K562 (cell line): ENCODE measurements at regions not wholly inside any gene's neighbourhood (a gene's known extent, or its start where the extent isn't known, plus 50 kb on each side); places are given as distances from the start of the nearest gene placed in this dataset.

Source experiments
- ATAC-seq: fragments of 200-7000 bp; cut with Tn5 transposase; 3 replicates; pipeline ENCODE4 v1.9.1; 2020; ENCODE audit warnings: moderate library complexity
- BruUV-seq: library from RNA; stranded (reverse); fragments of 400-500 nt; replicated peaks from 2 replicates; lab custom pipeline; 2021; lab: Mats Ljungman, UMichigan
- CTCF ChIA-PET: fragments of 300-600 bp; formaldehyde crosslinking; extraction: SDS; loops from one replicate; lab custom pipeline; 2021; ENCODE audit warnings: low intra/inter-chr PET ratio; lab: Yijun Ruan, JAX
- POLR2A ChIA-PET: fragments of 300-600, 350-650 bp; sonication (Branson Sonifier 250); formaldehyde crosslinking; extraction: SDS; loops from one replicate; lab custom pipeline; 2021; ENCODE audit warnings: antibody characterized with exemption, inconsistent platforms; lab: Yijun Ruan, JAX
- DNase-seq, 4 experiments: peaks; one replicate each; pipeline versions ENCODE4 v3.0.0 to v3.0.0-alpha.2; 2011 to 2018; ENCODE audit warnings: low spot score in 3 of 4, mixed read lengths in 3 of 4; ENCODE audit errors: extremely low read depth in 1 of 4
- FAIRE-seq: peaks from 2 replicates; lab custom pipeline; 2011; peaks lifted over from hg19 to GRCh38; lab: Jason Lieb, UNC
- H2AFZ ChIP-seq: 2 replicates; pipeline ENCODE4 v1.6.0; 2011; ENCODE audit warnings: low read depth, low read length, control low read depth, inconsistent platforms
- H3K27ac ChIP-seq: fragments of 200-600 bp; 3 replicates; pipeline ENCODE4 v1.8.0; 2011; ENCODE audit warnings: low read depth, mild to moderate bottlenecking, control low read depth, inconsistent platforms, low read length, moderate library complexity, mixed read lengths; ENCODE audit errors: extremely low read depth
- H3K27me3 ChIP-seq, 2 experiments: fragments of 300-600 bp in 1 of 2; 2 replicates in 1 of 2; 3 replicates in 1 of 2; pipeline versions ENCODE4 v1.6.0 to v1.8.0; 2011; ENCODE audit warnings: inconsistent platforms in 2 of 2, low read length in 2 of 2, mild to moderate bottlenecking in 1 of 2, mixed read lengths in 1 of 2, moderate library complexity in 1 of 2; ENCODE audit not compliant: control insufficient read depth in 2 of 2, insufficient read depth in 2 of 2
- H3K36me3 ChIP-seq: fragments of 300-600 bp; 3 replicates; pipeline ENCODE4 v1.8.0; 2011; ENCODE audit warnings: mild to moderate bottlenecking, low read length, inconsistent platforms; ENCODE audit not compliant: control insufficient read depth, insufficient read depth
- H3K4me1 ChIP-seq, 2 experiments: fragments of 200-600 bp in 1 of 2; replicated peaks in 1 of 2; 2 replicates in 1 of 2; 3 replicates in 1 of 2; pipeline versions ENCODE4 v1.5.1 to v1.8.0; 2011; ENCODE audit warnings: inconsistent platforms in 2 of 2, low read length in 2 of 2, mild to moderate bottlenecking in 1 of 2, mixed read lengths in 1 of 2, moderate library complexity in 1 of 2; ENCODE audit not compliant: control insufficient read depth in 2 of 2, insufficient read depth in 2 of 2
- H3K4me2 ChIP-seq: 2 replicates; pipeline ENCODE4 v1.6.1; 2011; ENCODE audit warnings: low read length, control low read depth, inconsistent platforms, mixed read lengths; ENCODE audit not compliant: insufficient read depth
- H3K4me3 ChIP-seq: fragments of 200-600 bp; sonication (generic), shearing (Covaris generic); 2 replicates; pipeline ENCODE4 v1.5.1; 2016; ENCODE audit warnings: control low read depth, inconsistent platforms
- H3K79me2 ChIP-seq: fragments of 200-600 bp; 3 replicates; pipeline ENCODE4 v1.8.0; 2011; ENCODE audit warnings: low read length, inconsistent platforms; ENCODE audit not compliant: control insufficient read depth, insufficient read depth
- H3K9ac ChIP-seq, 2 experiments: 2 replicates each; pipeline versions ENCODE4 v1.6.0 to v1.6.1; 2011; ENCODE audit warnings: low read depth in 2 of 2, low read length in 2 of 2, control low read depth in 1 of 2, inconsistent platforms in 1 of 2, mild to moderate bottlenecking in 1 of 2, mixed read lengths in 1 of 2; ENCODE audit not compliant: insufficient read depth in 1 of 2
- H3K9me1 ChIP-seq: one replicate; pipeline ENCODE4 v1.6.0; 2011; ENCODE audit warnings: inconsistent platforms, mild to moderate bottlenecking, low read length, moderate library complexity; ENCODE audit not compliant: control insufficient read depth, insufficient read depth
- H3K9me3 ChIP-seq: replicated peaks from 2 replicates; pipeline ENCODE4 v1.5.1; 2011; ENCODE audit warnings: low read depth, low read length, inconsistent platforms; ENCODE audit not compliant: control insufficient read depth, insufficient read depth
- H4K20me1 ChIP-seq: replicated peaks from 2 replicates; pipeline ENCODE4 v1.6.1; 2011; ENCODE audit warnings: low read length, inconsistent platforms, mixed read lengths; ENCODE audit not compliant: control insufficient read depth, insufficient read depth
- BACH1 ChIP-seq: fragments of 200-800 bp; sonication (Bioruptor generic); IDR thresholded peaks from 2 replicates; pipeline ENCODE4 v1.6.1; 2016; ENCODE audit warnings: missing genetic modification characterization, missing compliant biosample characterization
- IFI16 ChIP-seq: fragments of 250-450 bp; sonication (Bioruptor Pico); IDR thresholded peaks from 2 replicates; pipeline ENCODE4 v2.1.2; 2022; ENCODE audit warnings: mild to moderate bottlenecking, inconsistent platforms
- MTA1 ChIP-seq: fragments of 450-650 bp; IDR thresholded peaks from 2 replicates; pipeline ENCODE4 v1.6.1; 2017; ENCODE audit warnings: borderline replicate concordance
- PHTF2 ChIP-seq: fragments of 250-450 bp; sonication (Bioruptor Pico); IDR thresholded peaks from 2 replicates; pipeline ENCODE4 v1.5.0; 2021; ENCODE audit warnings: mild to moderate bottlenecking
- POLR3G ChIP-seq: IDR thresholded peaks from 2 replicates; pipeline ENCODE4 v1.6.1; 2011; ENCODE audit not compliant: insufficient read length, insufficient replicate concordance; ENCODE audit errors: extremely low read depth
- SREBF1 ChIP-seq: fragments of 150-350 bp; IDR thresholded peaks from 2 replicates; pipeline ENCODE4 v1.6.1; 2014; ENCODE audit warnings: antibody characterized with exemption, low read depth, low read length, borderline replicate concordance
- YBX1 ChIP-seq: fragments of 450-650 bp; IDR thresholded peaks from 2 replicates; pipeline ENCODE4 v1.7.1; 2016; ENCODE audit warnings: mild to moderate bottlenecking
- ZNF12 ChIP-seq: sonication (generic); formaldehyde crosslinking; IDR thresholded peaks from 2 replicates; pipeline ENCODE4 v1.4.0; 2020; ENCODE audit warnings: mild to moderate bottlenecking, missing genetic modification reagents
- ZNF444 ChIP-seq: fragments of 250-450 bp; sonication (Bioruptor Pico); IDR thresholded peaks from 2 replicates; pipeline ENCODE4 v1.4.0; 2020; ENCODE audit warnings: mild to moderate bottlenecking, moderate library complexity
- WGBS: fragments of 100-300 bp; shearing (Covaris generic); methylation state at CpG from one replicate; pipeline ENCODE4 v1.1.6; 2016; ENCODE audit warnings: low coverage, mixed read lengths; ENCODE audit not compliant: insufficient coverage; ENCODE audit errors: missing lambda C conversion rate; 5-methylcytosine and 5-hydroxymethylcytosine counted together
- in situ Hi-C: fragments of 300-500 bp; cut with MboI; formaldehyde crosslinking; loops from 4 replicates; pipeline ENCODE4 v1.15.0; 2018; ENCODE audit warnings: inconsistent platforms, mixed read lengths
- intact Hi-C: fragments of 100-400 bp; cut with micrococcal nuclease; formaldehyde crosslinking; loops from 2 replicates; pipeline ENCODE4 v1.14.2; 2022
- TF ChIP-seq, protein P1 (sequence below): sonication (generic); formaldehyde crosslinking; IDR thresholded peaks from 2 replicates; pipeline ENCODE4 v1.8.1; 2023; ENCODE audit warnings: mild to moderate bottlenecking, missing genetic modification reagents
- TF ChIP-seq, protein P2 (sequence below): sonication (generic); formaldehyde crosslinking; IDR thresholded peaks from 2 replicates; pipeline ENCODE4 v1.8.0; 2022; ENCODE audit warnings: mild to moderate bottlenecking, missing genetic modification reagents

GRCh38 chr13:81539643-81540150 lies 1198.8 kb upstream of the SPRY2 start:
- ChIA-PET POLR2A (no interaction called here), CTCF (no interaction called here)
- DNase-seq (no peak), ATAC-seq (no peak), FAIRE-seq (no peak)
- no peaks in the 10 kb centered on the region for H3K9me3 ChIP-seq
- H3K4me2 ChIP-seq, result no peak overlapping the region
- H2AFZ ChIP-seq, result no peak overlapping the region
- H3K9me1 ChIP-seq, result no peaks in the 10 kb centered on the region
- BruUV-seq, result no TSS peak
- WGBS, result 7% methylated on average over 7 of the region's 7 CpGs
- TF ChIP-seq YBX1, result no peak
- no peak for TF ChIP-seq BACH1 (tag)
- no peak for TF ChIP-seq IFI16 (CRISPR knock-in tag)
- no peak for TF ChIP-seq ZNF12 (CRISPR knock-in tag)
- TF ChIP-seq, protein P1, sequence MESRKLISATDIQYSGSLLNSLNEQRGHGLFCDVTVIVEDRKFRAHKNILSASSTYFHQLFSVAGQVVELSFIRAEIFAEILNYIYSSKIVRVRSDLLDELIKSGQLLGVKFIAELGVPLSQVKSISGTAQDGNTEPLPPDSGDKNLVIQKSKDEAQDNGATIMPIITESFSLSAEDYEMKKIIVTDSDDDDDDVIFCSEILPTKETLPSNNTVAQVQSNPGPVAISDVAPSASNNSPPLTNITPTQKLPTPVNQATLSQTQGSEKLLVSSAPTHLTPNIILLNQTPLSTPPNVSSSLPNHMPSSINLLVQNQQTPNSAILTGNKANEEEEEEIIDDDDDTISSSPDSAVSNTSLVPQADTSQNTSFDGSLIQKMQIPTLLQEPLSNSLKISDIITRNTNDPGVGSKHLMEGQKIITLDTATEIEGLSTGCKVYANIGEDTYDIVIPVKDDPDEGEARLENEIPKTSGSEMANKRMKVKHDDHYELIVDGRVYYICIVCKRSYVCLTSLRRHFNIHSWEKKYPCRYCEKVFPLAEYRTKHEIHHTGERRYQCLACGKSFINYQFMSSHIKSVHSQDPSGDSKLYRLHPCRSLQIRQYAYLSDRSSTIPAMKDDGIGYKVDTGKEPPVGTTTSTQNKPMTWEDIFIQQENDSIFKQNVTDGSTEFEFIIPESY (CRISPR knock-in tag), result no peak
- no peak for TF ChIP-seq ZNF444 (CRISPR knock-in tag)
- TF ChIP-seq POLR3G, result no peak
- TF ChIP-seq PHTF2, result no peak
- no peak for TF ChIP-seq SREBF1
- TF ChIP-seq, protein P2, sequence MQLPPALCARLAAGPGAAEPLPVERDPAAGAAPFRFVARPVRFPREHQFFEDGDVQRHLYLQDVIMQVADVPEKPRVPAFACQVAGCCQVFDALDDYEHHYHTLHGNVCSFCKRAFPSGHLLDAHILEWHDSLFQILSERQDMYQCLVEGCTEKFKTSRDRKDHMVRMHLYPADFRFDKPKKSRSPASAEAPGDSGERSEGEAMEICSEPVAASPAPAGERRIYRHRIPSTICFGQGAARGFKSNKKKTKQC (CRISPR knock-in tag), result no peak
- TF ChIP-seq MTA1, result no peak
- H3K79me2 ChIP-seq, result no peaks in the 10 kb centered on the region
- H3K36me3 ChIP-seq, result no peaks in the 10 kb centered on the region
- no peak overlapping the region for H3K4me3 ChIP-seq
- no peaks in the 10 kb centered on the region for H3K27me3 ChIP-seq
- H3K27ac ChIP-seq, result no peak overlapping the region
- intact Hi-C loops (no loop called here), in situ Hi-C loops (no loop called here)
- no peak overlapping the region for H3K9ac ChIP-seq
- H4K20me1 ChIP-seq, result no peaks in the 10 kb centered on the region
- H3K4me1 ChIP-seq, result no peaks in the 10 kb centered on the region
